ENCODE measurements at regions not wholly inside any gene's neighbourhood (a gene's known extent, or its start where the extent isn't known, plus 50 kb on each side); places are given as distances from the start of the nearest gene placed in this dataset.

DNA sequence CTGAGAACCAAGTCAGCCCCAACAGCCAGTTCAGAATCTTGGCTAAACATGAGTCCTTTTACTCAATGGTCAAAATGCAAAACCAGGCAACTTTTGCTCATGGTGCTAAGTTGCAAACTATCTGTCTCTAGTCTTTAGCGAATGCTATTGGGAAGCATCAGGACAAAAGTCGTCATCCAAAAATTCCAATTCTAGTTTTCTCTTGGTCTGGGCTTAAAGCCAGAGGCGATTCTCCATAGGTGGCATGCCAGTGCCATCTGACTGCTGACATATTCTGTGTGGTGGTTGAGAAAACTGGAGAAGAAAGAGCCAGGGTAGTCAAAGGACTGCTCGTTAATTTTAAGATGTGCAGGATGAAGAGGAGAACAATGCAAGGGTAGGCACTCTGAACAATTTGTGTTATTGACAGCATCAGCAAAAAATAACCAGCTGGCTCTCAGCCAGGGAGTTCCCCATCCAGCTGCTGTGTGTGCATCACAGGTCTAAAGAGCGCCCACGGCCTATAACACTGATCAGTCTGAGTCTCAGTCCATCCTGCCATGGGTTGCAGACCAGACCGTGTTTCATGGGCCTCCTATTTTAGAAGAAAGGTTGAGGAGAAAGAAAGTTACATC, 313.6 kb downstream of the ALDH8A1 start:
- no peak for ATAC-seq

DNA sequence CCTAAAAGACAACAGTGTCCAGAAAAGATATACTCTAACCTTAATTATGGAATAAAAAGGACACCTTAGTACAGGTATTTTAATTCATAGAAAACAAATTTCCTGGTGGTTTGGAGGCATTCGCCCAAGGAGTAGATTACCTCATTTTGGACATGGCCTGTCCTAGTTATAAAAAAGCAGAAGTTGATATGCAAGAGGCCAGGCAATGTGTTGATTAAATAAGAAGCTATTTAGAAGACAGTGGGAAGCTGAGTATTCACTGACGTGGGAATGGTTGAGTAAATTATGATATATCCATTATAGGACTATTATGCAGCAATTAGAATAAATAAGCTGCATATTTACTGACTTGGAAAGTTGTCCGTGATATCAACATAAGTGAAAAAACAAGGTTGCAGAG, 314.9 kb downstream of the ALDH8A1 start:
- TF ChIP-seq, protein P1, sequence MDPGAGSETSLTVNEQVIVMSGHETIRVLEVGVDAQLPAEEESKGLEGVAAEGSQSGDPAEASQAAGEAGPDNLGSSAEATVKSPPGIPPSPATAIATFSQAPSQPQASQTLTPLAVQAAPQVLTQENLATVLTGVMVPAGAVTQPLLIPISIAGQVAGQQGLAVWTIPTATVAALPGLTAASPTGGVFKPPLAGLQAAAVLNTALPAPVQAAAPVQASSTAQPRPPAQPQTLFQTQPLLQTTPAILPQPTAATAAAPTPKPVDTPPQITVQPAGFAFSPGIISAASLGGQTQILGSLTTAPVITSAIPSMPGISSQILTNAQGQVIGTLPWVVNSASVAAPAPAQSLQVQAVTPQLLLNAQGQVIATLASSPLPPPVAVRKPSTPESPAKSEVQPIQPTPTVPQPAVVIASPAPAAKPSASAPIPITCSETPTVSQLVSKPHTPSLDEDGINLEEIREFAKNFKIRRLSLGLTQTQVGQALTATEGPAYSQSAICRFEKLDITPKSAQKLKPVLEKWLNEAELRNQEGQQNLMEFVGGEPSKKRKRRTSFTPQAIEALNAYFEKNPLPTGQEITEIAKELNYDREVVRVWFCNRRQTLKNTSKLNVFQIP (CRISPR knock-in tag; IDR thresholded peaks at IDR 0.05; ENCODE audit: borderline replicate concordance, low read depth): no peak
- no peak for TF ChIP-seq OSR1 (CRISPR knock-in tag; IDR thresholded peaks at IDR 0.05)
- TF ChIP-seq ZC3H10 (CRISPR knock-in tag; IDR thresholded peaks at IDR 0.05): no peak
- TF ChIP-seq ZNF565 (CRISPR knock-in tag; conservative IDR thresholded peaks at IDR 0.05; ENCODE audit: low read depth): no peak
- no peak for ATAC-seq

More for the DNA sequence above, 313.6 kb downstream of the ALDH8A1 start:
- TF ChIP-seq ZNF565 (CRISPR knock-in tag; conservative IDR thresholded peaks at IDR 0.05; ENCODE audit: low read depth): no peak
- TF ChIP-seq ZNF8 (CRISPR knock-in tag; IDR thresholded peaks at IDR 0.05): no peak
- TF ChIP-seq, protein P2, sequence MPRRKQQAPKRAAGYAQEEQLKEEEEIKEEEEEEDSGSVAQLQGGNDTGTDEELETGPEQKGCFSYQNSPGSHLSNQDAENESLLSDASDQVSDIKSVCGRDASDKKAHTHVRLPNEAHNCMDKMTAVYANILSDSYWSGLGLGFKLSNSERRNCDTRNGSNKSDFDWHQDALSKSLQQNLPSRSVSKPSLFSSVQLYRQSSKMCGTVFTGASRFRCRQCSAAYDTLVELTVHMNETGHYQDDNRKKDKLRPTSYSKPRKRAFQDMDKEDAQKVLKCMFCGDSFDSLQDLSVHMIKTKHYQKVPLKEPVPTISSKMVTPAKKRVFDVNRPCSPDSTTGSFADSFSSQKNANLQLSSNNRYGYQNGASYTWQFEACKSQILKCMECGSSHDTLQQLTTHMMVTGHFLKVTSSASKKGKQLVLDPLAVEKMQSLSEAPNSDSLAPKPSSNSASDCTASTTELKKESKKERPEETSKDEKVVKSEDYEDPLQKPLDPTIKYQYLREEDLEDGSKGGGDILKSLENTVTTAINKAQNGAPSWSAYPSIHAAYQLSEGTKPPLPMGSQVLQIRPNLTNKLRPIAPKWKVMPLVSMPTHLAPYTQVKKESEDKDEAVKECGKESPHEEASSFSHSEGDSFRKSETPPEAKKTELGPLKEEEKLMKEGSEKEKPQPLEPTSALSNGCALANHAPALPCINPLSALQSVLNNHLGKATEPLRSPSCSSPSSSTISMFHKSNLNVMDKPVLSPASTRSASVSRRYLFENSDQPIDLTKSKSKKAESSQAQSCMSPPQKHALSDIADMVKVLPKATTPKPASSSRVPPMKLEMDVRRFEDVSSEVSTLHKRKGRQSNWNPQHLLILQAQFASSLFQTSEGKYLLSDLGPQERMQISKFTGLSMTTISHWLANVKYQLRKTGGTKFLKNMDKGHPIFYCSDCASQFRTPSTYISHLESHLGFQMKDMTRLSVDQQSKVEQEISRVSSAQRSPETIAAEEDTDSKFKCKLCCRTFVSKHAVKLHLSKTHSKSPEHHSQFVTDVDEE (CRISPR knock-in tag; IDR thresholded peaks at IDR 0.05): no peak
- TF ChIP-seq GLIS3 (CRISPR knock-in tag; IDR thresholded peaks at IDR 0.05): no peak
- no peak for TF ChIP-seq ESRRG (CRISPR knock-in tag; IDR thresholded peaks at IDR 0.05)
- no peak for TF ChIP-seq ARNTL (CRISPR knock-in tag; IDR thresholded peaks at IDR 0.05; ENCODE audit: borderline replicate concordance, low read depth)
- no peak for TF ChIP-seq ZFP3 (CRISPR knock-in tag; IDR thresholded peaks at IDR 0.05)
- no peak for TF ChIP-seq ZNF70 (CRISPR knock-in tag; IDR thresholded peaks at IDR 0.05)
- TF ChIP-seq, protein P3, sequence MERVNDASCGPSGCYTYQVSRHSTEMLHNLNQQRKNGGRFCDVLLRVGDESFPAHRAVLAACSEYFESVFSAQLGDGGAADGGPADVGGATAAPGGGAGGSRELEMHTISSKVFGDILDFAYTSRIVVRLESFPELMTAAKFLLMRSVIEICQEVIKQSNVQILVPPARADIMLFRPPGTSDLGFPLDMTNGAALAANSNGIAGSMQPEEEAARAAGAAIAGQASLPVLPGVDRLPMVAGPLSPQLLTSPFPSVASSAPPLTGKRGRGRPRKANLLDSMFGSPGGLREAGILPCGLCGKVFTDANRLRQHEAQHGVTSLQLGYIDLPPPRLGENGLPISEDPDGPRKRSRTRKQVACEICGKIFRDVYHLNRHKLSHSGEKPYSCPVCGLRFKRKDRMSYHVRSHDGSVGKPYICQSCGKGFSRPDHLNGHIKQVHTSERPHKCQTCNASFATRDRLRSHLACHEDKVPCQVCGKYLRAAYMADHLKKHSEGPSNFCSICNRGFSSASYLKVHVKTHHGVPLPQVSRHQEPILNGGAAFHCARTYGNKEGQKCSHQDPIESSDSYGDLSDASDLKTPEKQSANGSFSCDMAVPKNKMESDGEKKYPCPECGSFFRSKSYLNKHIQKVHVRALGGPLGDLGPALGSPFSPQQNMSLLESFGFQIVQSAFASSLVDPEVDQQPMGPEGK (CRISPR knock-in tag; IDR thresholded peaks at IDR 0.05; ENCODE audit: borderline replicate concordance): no peak
- no peak for TF ChIP-seq CSDC2 (CRISPR knock-in tag; IDR thresholded peaks at IDR 0.05)
- no peak for TF ChIP-seq ZC3H10 (CRISPR knock-in tag; IDR thresholded peaks at IDR 0.05)
- no peak for TF ChIP-seq TCF4 (CRISPR knock-in tag; IDR thresholded peaks at IDR 0.05; ENCODE audit: borderline replicate concordance)
- TF ChIP-seq ZFP30 (CRISPR knock-in tag; IDR thresholded peaks at IDR 0.05): no peak
- TF ChIP-seq PPARA (CRISPR knock-in tag; IDR thresholded peaks at IDR 0.05; ENCODE audit: borderline replicate concordance): no peak
- TF ChIP-seq, protein P1 (CRISPR knock-in tag; IDR thresholded peaks at IDR 0.05; ENCODE audit: borderline replicate concordance, low read depth): no peak
- no peak for TF ChIP-seq ISL1 (CRISPR knock-in tag; IDR thresholded peaks at IDR 0.05)
- TF ChIP-seq, protein P4, sequence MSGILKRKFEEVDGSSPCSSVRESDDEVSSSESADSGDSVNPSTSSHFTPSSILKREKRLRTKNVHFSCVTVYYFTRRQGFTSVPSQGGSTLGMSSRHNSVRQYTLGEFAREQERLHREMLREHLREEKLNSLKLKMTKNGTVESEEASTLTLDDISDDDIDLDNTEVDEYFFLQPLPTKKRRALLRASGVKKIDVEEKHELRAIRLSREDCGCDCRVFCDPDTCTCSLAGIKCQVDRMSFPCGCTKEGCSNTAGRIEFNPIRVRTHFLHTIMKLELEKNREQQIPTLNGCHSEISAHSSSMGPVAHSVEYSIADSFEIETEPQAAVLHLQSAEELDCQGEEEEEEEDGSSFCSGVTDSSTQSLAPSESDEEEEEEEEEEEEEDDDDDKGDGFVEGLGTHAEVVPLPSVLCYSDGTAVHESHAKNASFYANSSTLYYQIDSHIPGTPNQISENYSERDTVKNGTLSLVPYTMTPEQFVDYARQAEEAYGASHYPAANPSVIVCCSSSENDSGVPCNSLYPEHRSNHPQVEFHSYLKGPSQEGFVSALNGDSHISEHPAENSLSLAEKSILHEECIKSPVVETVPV (CRISPR knock-in tag; IDR thresholded peaks at IDR 0.05): no peak
- TF ChIP-seq TOX (CRISPR knock-in tag; IDR thresholded peaks at IDR 0.05; ENCODE audit: borderline replicate concordance): no peak
- no peak for TF ChIP-seq SNAI2 (CRISPR knock-in tag; IDR thresholded peaks at IDR 0.05)
- no peak for TF ChIP-seq RARB (CRISPR knock-in tag; IDR thresholded peaks at IDR 0.05)

DNA sequence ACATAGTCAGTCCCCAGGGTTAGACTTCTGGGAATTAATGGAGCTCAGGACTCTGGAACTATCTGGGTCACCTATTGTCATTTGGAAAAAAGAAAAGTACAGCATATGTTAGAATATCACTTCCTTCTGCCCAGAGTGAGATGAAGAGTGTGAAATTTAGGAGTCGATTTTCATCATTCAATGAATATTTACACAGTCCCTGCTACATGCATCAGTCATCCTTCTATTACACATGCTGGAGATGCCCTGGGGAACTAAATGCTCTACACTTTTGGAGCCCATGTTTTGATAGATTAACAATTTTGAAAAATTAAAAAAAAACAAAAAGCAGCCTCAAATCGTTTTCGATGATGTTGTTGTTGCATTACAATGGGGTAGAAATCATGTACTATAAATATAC, 315.4 kb downstream of the ALDH8A1 start:
- no peak for ATAC-seq
- no peak for TF ChIP-seq ZNF565 (CRISPR knock-in tag; conservative IDR thresholded peaks at IDR 0.05; ENCODE audit: low read depth)
- no peak for TF ChIP-seq ZNF70 (CRISPR knock-in tag; IDR thresholded peaks at IDR 0.05)
- TF ChIP-seq, protein P4 (CRISPR knock-in tag; IDR thresholded peaks at IDR 0.05): no peak
- TF ChIP-seq ZC3H10 (CRISPR knock-in tag; IDR thresholded peaks at IDR 0.05): no peak
- TF ChIP-seq CSDC2 (CRISPR knock-in tag; IDR thresholded peaks at IDR 0.05): no peak
- TF ChIP-seq, protein P3 (CRISPR knock-in tag; IDR thresholded peaks at IDR 0.05; ENCODE audit: borderline replicate concordance): no peak
- TF ChIP-seq, protein P1 (CRISPR knock-in tag; IDR thresholded peaks at IDR 0.05; ENCODE audit: borderline replicate concordance, low read depth): no peak

Data from SK-N-SH treated with all-trans-retinoic acid at 6 μM for 48 hours (cell line).